Activated naive CD4-positive, alpha-beta T cell treated with anti-CD3 and anti-CD28 coated beads, Interleukin-2, amount 10 ng/mL, durations not matched to agents 7 days and 5 days (primary cell): ENCODE measurements at regions not wholly inside any gene's neighbourhood (a gene's known extent, or its start where the extent isn't known, plus 50 kb on each side); places are given as distances from the start of the nearest gene placed in this dataset.

Experiments
- CTCF ChIA-PET: fragments of 350-600 bp; sonication (Branson Sonifier 250); formaldehyde crosslinking; loops from one replicate; lab custom pipeline; 2021; ENCODE audit warnings: antibody characterized with exemption; lab: Charles Lee
- DNase-seq: peaks from one replicate; pipeline ENCODE4 v3.0.0-alpha.2; 2020
- H3K27ac Mint-ChIP-seq: one replicate; pipeline ENCODE4 v1.8.0; 2021; ENCODE audit warnings: mild to moderate bottlenecking, moderate library complexity, mixed read lengths
- H3K27me3 Mint-ChIP-seq: one replicate; pipeline ENCODE4 v1.8.0; 2021; ENCODE audit warnings: mild to moderate bottlenecking, mixed read lengths
- H3K36me3 Mint-ChIP-seq: one replicate; pipeline ENCODE4 v1.8.0; 2021; ENCODE audit warnings: mixed read lengths
- H3K4me1 Mint-ChIP-seq: one replicate; pipeline ENCODE4 v1.8.0; 2021; ENCODE audit warnings: mixed read lengths
- H3K4me3 Mint-ChIP-seq: one replicate; pipeline ENCODE4 v1.8.0; 2021; ENCODE audit warnings: mild to moderate bottlenecking, moderate library complexity, mixed read lengths
- H3K9me3 Mint-ChIP-seq: one replicate; pipeline ENCODE4 v1.8.0; 2021; ENCODE audit warnings: mixed read lengths

- Mint-ChIP-seq H3K27ac (no peak overlapping the region), H3K4me1 (no peaks in the 10 kb centered on the region), H3K27me3 (peaks cover 17% of the 10 kb centered on the region), H3K36me3 (no peaks in the 10 kb centered on the region), H3K4me3 (no peak overlapping the region), H3K9me3 (no peaks in the 10 kb centered on the region)
- no peak for DNase-seq
- CTCF ChIA-PET, result no interaction called here
These were observed 70.2 kb downstream of the HRH4 start for GRCh38 chr18:24530630-24531111.

- Mint-ChIP-seq H3K36me3 (no peaks in the 10 kb centered on the region), H3K27me3 (peaks cover 12% of the 10 kb centered on the region), H3K4me3 (no peak overlapping the region), H3K4me1 (no peaks in the 10 kb centered on the region), H3K9me3 (no peaks in the 10 kb centered on the region), H3K27ac (no peak overlapping the region)
- CTCF ChIA-PET, result no interaction called here
- DNase-seq, result no peak
These were observed 73.8 kb downstream of the HRH4 start for GRCh38 chr18:24534271-24534670.

- Mint-ChIP-seq H3K36me3 (no peaks in the 10 kb centered on the region), H3K27ac (no peak overlapping the region), H3K9me3 (no peaks in the 10 kb centered on the region), H3K27me3 (peaks cover 12% of the 10 kb centered on the region), H3K4me3 (no peak overlapping the region), H3K4me1 (no peaks in the 10 kb centered on the region)
- no peak for DNase-seq
- CTCF ChIA-PET, result no interaction called here
These were observed 74.3 kb downstream of the HRH4 start for GRCh38 chr18:24534737-24535136.

GRCh38 chr18:24535527-24536295 is 75.3 kb downstream of the HRH4 start:
- H3K4me1 Mint-ChIP-seq, result no peaks in the 10 kb centered on the region
- no peak for DNase-seq
- H3K9me3 Mint-ChIP-seq, result no peaks in the 10 kb centered on the region
- no peaks in the 10 kb centered on the region for H3K36me3 Mint-ChIP-seq
- H3K27ac Mint-ChIP-seq, result no peak overlapping the region
- CTCF ChIA-PET, result interaction anchor here (0.9 kb wide), 1 partner anchor 22 kb away, joined by 3 read pairs; no protein-coding TSS in a partner anchor
- no peak overlapping the region for H3K4me3 Mint-ChIP-seq
- peaks cover 12% of the 10 kb centered on the region for H3K27me3 Mint-ChIP-seq

GRCh38 chr18:24536326-24536725 is 75.9 kb downstream of the HRH4 start:
- H3K27me3 Mint-ChIP-seq, result peaks cover 12% of the 10 kb centered on the region
- no peaks in the 10 kb centered on the region for H3K36me3 Mint-ChIP-seq
- CTCF ChIA-PET, result interaction anchor here (0.9 kb wide), 1 partner anchor 22 kb away, joined by 3 read pairs; no protein-coding TSS in a partner anchor

GRCh38 chr18:24536834-24537233 is 76.4 kb downstream of the HRH4 start:
- Mint-ChIP-seq H3K4me1 (no peaks in the 10 kb centered on the region), H3K27me3 (peaks cover 12% of the 10 kb centered on the region), H3K9me3 (no peaks in the 10 kb centered on the region), H3K4me3 (no peak overlapping the region), H3K27ac (no peak overlapping the region), H3K36me3 (no peaks in the 10 kb centered on the region)
- CTCF ChIA-PET, result no interaction called here
- DNase-seq, result no peak

More at GRCh38 chr18:24536326-24536725, 75.9 kb downstream of the HRH4 start:
- no peak for DNase-seq
- Mint-ChIP-seq H3K4me1 (no peaks in the 10 kb centered on the region), H3K4me3 (no peak overlapping the region), H3K27ac (no peak overlapping the region), H3K9me3 (no peaks in the 10 kb centered on the region)

- DNase-seq, result no peak
- CTCF ChIA-PET, result no interaction called here
- no peak overlapping the region for H3K4me3 Mint-ChIP-seq
- H3K36me3 Mint-ChIP-seq, result no peaks in the 10 kb centered on the region
- H3K9me3 Mint-ChIP-seq, result no peaks in the 10 kb centered on the region
- H3K4me1 Mint-ChIP-seq, result no peaks in the 10 kb centered on the region
- H3K27me3 Mint-ChIP-seq, result peaks cover 4% of the 10 kb centered on the region
- no peak overlapping the region for H3K27ac Mint-ChIP-seq
These were observed 78.2 kb downstream of the HRH4 start for GRCh38 chr18:24538414-24539264.

GRCh38 chr18:24539866-24540617 is 79.6 kb downstream of the HRH4 start:
- Mint-ChIP-seq H3K4me1 (no peaks in the 10 kb centered on the region), H3K4me3 (no peak overlapping the region)
- CTCF ChIA-PET, result no interaction called here

GRCh38 chr18:24540896-24541295 is 80.5 kb downstream of the HRH4 start:
- H3K9me3 Mint-ChIP-seq, result no peaks in the 10 kb centered on the region
- no peaks in the 10 kb centered on the region for H3K36me3 Mint-ChIP-seq
- peaks cover 4% of the 10 kb centered on the region for H3K27me3 Mint-ChIP-seq
- no peak overlapping the region for H3K4me3 Mint-ChIP-seq
- no peak for DNase-seq
- CTCF ChIA-PET, result interaction anchor here (0.8 kb wide), 1 partner anchor 186 kb away, joined by 3 read pairs; no protein-coding TSS in a partner anchor
- H3K27ac Mint-ChIP-seq, result no peak overlapping the region
- H3K4me1 Mint-ChIP-seq, result no peaks in the 10 kb centered on the region

More at GRCh38 chr18:24539866-24540617, 79.6 kb downstream of the HRH4 start:
- H3K27me3 Mint-ChIP-seq, result peaks cover 4% of the 10 kb centered on the region
- H3K9me3 Mint-ChIP-seq, result no peaks in the 10 kb centered on the region
- H3K27ac Mint-ChIP-seq, result no peak overlapping the region
- no peaks in the 10 kb centered on the region for H3K36me3 Mint-ChIP-seq
- no peak for DNase-seq

GRCh38 chr18:24543086-24543794 is 82.8 kb downstream of the HRH4 start:
- no peaks in the 10 kb centered on the region for H3K4me1 Mint-ChIP-seq
- no peak overlapping the region for H3K4me3 Mint-ChIP-seq
- no peaks in the 10 kb centered on the region for H3K36me3 Mint-ChIP-seq
- H3K9me3 Mint-ChIP-seq, result no peaks in the 10 kb centered on the region
- no peak for DNase-seq
- CTCF ChIA-PET, result interaction anchor here (4.4 kb wide), 1 partner anchor 184 kb away, joined by 13 read pairs; no protein-coding TSS in a partner anchor
- H3K27me3 Mint-ChIP-seq, result no peaks in the 10 kb centered on the region
- H3K27ac Mint-ChIP-seq, result no peak overlapping the region

GRCh38 chr18:24543795-24544498 is 83.5 kb downstream of the HRH4 start:
- no peaks in the 10 kb centered on the region for H3K4me1 Mint-ChIP-seq
- H3K27me3 Mint-ChIP-seq, result no peaks in the 10 kb centered on the region
- H3K9me3 Mint-ChIP-seq, result no peaks in the 10 kb centered on the region
- no peak overlapping the region for H3K27ac Mint-ChIP-seq
- CTCF ChIA-PET, result interaction anchor here (0.9 to 4.4 kb wide), 2 partner anchors 180 to 183 kb away, joined by 3 to 13 read pairs; no protein-coding TSS in a partner anchor
- H3K4me3 Mint-ChIP-seq, result no peak overlapping the region
- H3K36me3 Mint-ChIP-seq, result no peaks in the 10 kb centered on the region
- DNase-seq, result no peak

GRCh38 chr18:24544949-24545348 is 84.5 kb downstream of the HRH4 start:
- no peak for DNase-seq
- Mint-ChIP-seq H3K27ac (no peak overlapping the region), H3K4me1 (no peaks in the 10 kb centered on the region), H3K36me3 (no peaks in the 10 kb centered on the region), H3K9me3 (no peaks in the 10 kb centered on the region), H3K4me3 (no peak overlapping the region), H3K27me3 (no peaks in the 10 kb centered on the region)
- CTCF ChIA-PET, result interaction anchor here (4.4 kb wide), 1 partner anchor 182 kb away, joined by 13 read pairs; no protein-coding TSS in a partner anchor

GRCh38 chr18:24545651-24546050 is 85.2 kb downstream of the HRH4 start:
- CTCF ChIA-PET, result interaction anchor here (4.4 kb wide), 1 partner anchor 181 kb away, joined by 13 read pairs; no protein-coding TSS in a partner anchor
- Mint-ChIP-seq H3K9me3 (no peaks in the 10 kb centered on the region), H3K36me3 (no peaks in the 10 kb centered on the region), H3K4me1 (no peaks in the 10 kb centered on the region), H3K4me3 (no peak overlapping the region), H3K27me3 (no peaks in the 10 kb centered on the region), H3K27ac (no peak overlapping the region)
- no peak for DNase-seq
